ENCODE measurements at regions not wholly inside any gene's neighbourhood (a gene's known extent, or its start where the extent isn't known, plus 50 kb on each side); places are given as distances from the start of the nearest gene placed in this dataset.

- H3K27ac ChIP-seq (replicated peaks in 1 of 4): no peak overlapping the region
- H3K27me3 ChIP-seq: no peaks in the 10 kb centered on the region
- no peak for DNase-seq (ENCODE audit: extremely low spot score)
- H3K4me1 ChIP-seq: no peaks in the 10 kb centered on the region
- H3K9me3 ChIP-seq: peaks cover 0 to 12% (median 9%) of the 10 kb centered on the region in 4 donors
- 72% methylated on average over 1 of the region's 1 CpG for WGBS
- intact Hi-C loops (cut with DNase I): no loop called here
- H3K36me3 ChIP-seq: no peaks in the 10 kb centered on the region
- TF ChIP-seq POLR2AphosphoS5 (IDR thresholded peaks at IDR 0.05): no peak
- no peak for TF ChIP-seq EP300 (IDR thresholded peaks at IDR 0.05)
- no peak for TF ChIP-seq POLR2A (IDR thresholded peaks at IDR 0.05; ENCODE audit: low read depth)
- no peak for TF ChIP-seq CTCF (IDR thresholded peaks at IDR 0.05)
- H3K4me3 ChIP-seq: no peak overlapping the region
Observed at GRCh38 chr16:74079232-74079586, 217.4 kb upstream of the PSMD7 start.

- no peak for DNase-seq (ENCODE audit: extremely low spot score)
- intact Hi-C loops (cut with DNase I): no loop called here
- no peaks in the 10 kb centered on the region for H3K27me3 ChIP-seq
- H3K36me3 ChIP-seq: no peaks in the 10 kb centered on the region
- H3K4me3 ChIP-seq: no peak overlapping the region
- peaks cover 0 to 12% (median 9%) of the 10 kb centered on the region in 4 donors for H3K9me3 ChIP-seq
- no peak overlapping the region for H3K27ac ChIP-seq (replicated peaks in 1 of 4)
- no peaks in the 10 kb centered on the region for H3K4me1 ChIP-seq
- TF ChIP-seq POLR2AphosphoS5 (IDR thresholded peaks at IDR 0.05): no peak
- no peak for TF ChIP-seq EP300 (IDR thresholded peaks at IDR 0.05)
- no peak for TF ChIP-seq POLR2A (IDR thresholded peaks at IDR 0.05; ENCODE audit: low read depth)
- no peak for TF ChIP-seq CTCF (IDR thresholded peaks at IDR 0.05)
- 60% methylated on average over 8 of the region's 8 CpGs for WGBS
Observed at GRCh38 chr16:74078511-74079231, 217.9 kb upstream of the PSMD7 start.

- 83% methylated on average over 2 of the region's 2 CpGs for WGBS
- intact Hi-C loops (cut with DNase I): no loop called here
- peaks cover 0 to 12% (median 9%) of the 10 kb centered on the region in 4 donors for H3K9me3 ChIP-seq
Observed at GRCh38 chr16:74076568-74076967, 220.0 kb upstream of the PSMD7 start.

GRCh38 chr16:74075393-74075792, 221.2 kb upstream of the PSMD7 start:
- intact Hi-C loops (cut with DNase I): no loop called here
- DNase-seq (ENCODE audit: extremely low spot score): no peak
- no peaks in the 10 kb centered on the region for H3K4me1 ChIP-seq
- TF ChIP-seq POLR2A (IDR thresholded peaks at IDR 0.05; ENCODE audit: low read depth) (no peak), EP300 (IDR thresholded peaks at IDR 0.05) (no peak), POLR2AphosphoS5 (IDR thresholded peaks at IDR 0.05) (no peak), CTCF (IDR thresholded peaks at IDR 0.05) (no peak)
- H3K27me3 ChIP-seq: no peaks in the 10 kb centered on the region
- H3K9me3 ChIP-seq: peaks cover 0 to 12% (median 9%) of the 10 kb centered on the region in 4 donors
- no peak overlapping the region for H3K27ac ChIP-seq (replicated peaks in 1 of 4)
- WGBS: 92% methylated on average over 4 of the region's 4 CpGs
- H3K36me3 ChIP-seq: no peaks in the 10 kb centered on the region
- no peak overlapping the region for H3K4me3 ChIP-seq

More at GRCh38 chr16:74076568-74076967, 220.0 kb upstream of the PSMD7 start:
- no peaks in the 10 kb centered on the region for H3K4me1 ChIP-seq
- no peak overlapping the region for H3K27ac ChIP-seq (replicated peaks in 1 of 4)
- H3K36me3 ChIP-seq: no peaks in the 10 kb centered on the region
- no peak overlapping the region for H3K4me3 ChIP-seq
- H3K27me3 ChIP-seq: no peaks in the 10 kb centered on the region
- no peak for TF ChIP-seq POLR2AphosphoS5 (IDR thresholded peaks at IDR 0.05)
- no peak for TF ChIP-seq POLR2A (IDR thresholded peaks at IDR 0.05; ENCODE audit: low read depth)
- TF ChIP-seq EP300 (IDR thresholded peaks at IDR 0.05): no peak
- no peak for TF ChIP-seq CTCF (IDR thresholded peaks at IDR 0.05)
- no peak for DNase-seq (ENCODE audit: extremely low spot score)

- intact Hi-C loops (cut with DNase I): no loop called here
- Histone ChIP-seq H3K9me3 (peaks cover 0 to 12% (median 9%) of the 10 kb centered on the region in 4 donors), H3K4me3 (no peak overlapping the region), H3K27ac (replicated peaks in 1 of 4) (no peak overlapping the region), H3K4me1 (no peaks in the 10 kb centered on the region), H3K36me3 (no peaks in the 10 kb centered on the region), H3K27me3 (no peaks in the 10 kb centered on the region)
- WGBS: 96% methylated on average over 3 of the region's 3 CpGs
- TF ChIP-seq POLR2AphosphoS5 (IDR thresholded peaks at IDR 0.05): no peak
- TF ChIP-seq POLR2A (IDR thresholded peaks at IDR 0.05; ENCODE audit: low read depth): no peak
- TF ChIP-seq CTCF (IDR thresholded peaks at IDR 0.05): no peak
- TF ChIP-seq EP300 (IDR thresholded peaks at IDR 0.05): no peak
- DNase-seq (ENCODE audit: extremely low spot score): no peak
Observed at GRCh38 chr16:74073456-74073855, 223.2 kb upstream of the PSMD7 start.
